ENCODE measurements at regions not wholly inside any gene's neighbourhood (a gene's known extent, or its start where the extent isn't known, plus 50 kb on each side); places are given as distances from the start of the nearest gene placed in this dataset.

GRCh38 chrX:63993936-63994335 is 208.9 kb upstream of the ARHGEF9 start:
- no peak overlapping the region for H3K4me3 ChIP-seq (ENCODE audit: low read depth, low read length)
- DNase-seq (ENCODE audit: low read depth): no peak
- H3K36me3 ChIP-seq (ENCODE audit: control insufficient read depth, insufficient read depth, low read length): no peaks in the 10 kb centered on the region
- H3K27me3 ChIP-seq (ENCODE audit: control insufficient read depth, insufficient read depth, low read length): no peaks in the 10 kb centered on the region
- TF ChIP-seq, protein P1, sequence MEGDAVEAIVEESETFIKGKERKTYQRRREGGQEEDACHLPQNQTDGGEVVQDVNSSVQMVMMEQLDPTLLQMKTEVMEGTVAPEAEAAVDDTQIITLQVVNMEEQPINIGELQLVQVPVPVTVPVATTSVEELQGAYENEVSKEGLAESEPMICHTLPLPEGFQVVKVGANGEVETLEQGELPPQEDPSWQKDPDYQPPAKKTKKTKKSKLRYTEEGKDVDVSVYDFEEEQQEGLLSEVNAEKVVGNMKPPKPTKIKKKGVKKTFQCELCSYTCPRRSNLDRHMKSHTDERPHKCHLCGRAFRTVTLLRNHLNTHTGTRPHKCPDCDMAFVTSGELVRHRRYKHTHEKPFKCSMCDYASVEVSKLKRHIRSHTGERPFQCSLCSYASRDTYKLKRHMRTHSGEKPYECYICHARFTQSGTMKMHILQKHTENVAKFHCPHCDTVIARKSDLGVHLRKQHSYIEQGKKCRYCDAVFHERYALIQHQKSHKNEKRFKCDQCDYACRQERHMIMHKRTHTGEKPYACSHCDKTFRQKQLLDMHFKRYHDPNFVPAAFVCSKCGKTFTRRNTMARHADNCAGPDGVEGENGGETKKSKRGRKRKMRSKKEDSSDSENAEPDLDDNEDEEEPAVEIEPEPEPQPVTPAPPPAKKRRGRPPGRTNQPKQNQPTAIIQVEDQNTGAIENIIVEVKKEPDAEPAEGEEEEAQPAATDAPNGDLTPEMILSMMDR (IDR thresholded peaks at IDR 0.05; ENCODE audit: insufficient read depth, low read length, poor library complexity, severe bottlenecking): no peak

DNA sequence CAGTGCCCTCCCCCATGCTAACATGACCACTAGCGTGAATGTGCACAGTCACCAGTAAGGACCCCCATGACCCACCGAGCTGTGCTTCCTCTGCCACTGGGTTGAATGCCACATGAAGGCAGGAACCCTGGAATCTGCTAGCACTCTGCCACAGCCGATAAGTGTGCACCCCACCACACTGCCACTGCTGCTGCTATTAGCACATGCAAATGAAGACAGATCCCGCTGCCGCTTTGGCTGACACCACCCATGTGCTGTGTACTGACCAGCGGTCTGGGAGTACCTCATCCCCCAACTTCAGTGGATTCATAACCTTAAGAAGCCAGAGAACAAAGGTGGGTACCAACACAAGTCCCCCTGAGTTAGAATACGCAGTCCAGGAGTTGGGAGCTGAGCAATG is 200.9 kb upstream of the ARHGEF9 start:
- H3K4me3 ChIP-seq (ENCODE audit: low read depth, low read length): no peak overlapping the region
- H3K27me3 ChIP-seq (ENCODE audit: control insufficient read depth, insufficient read depth, low read length): no peaks in the 10 kb centered on the region
- DNase-seq (ENCODE audit: low read depth): no peak
- TF ChIP-seq, protein P1 (IDR thresholded peaks at IDR 0.05; ENCODE audit: insufficient read depth, low read length, poor library complexity, severe bottlenecking): no peak
- no peaks in the 10 kb centered on the region for H3K36me3 ChIP-seq (ENCODE audit: control insufficient read depth, insufficient read depth, low read length)

GRCh38 chrX:63979480-63979879 is 194.5 kb upstream of the ARHGEF9 start:
- DNase-seq (ENCODE audit: low read depth): no peak
- Histone ChIP-seq H3K36me3 (ENCODE audit: control insufficient read depth, insufficient read depth, low read length) (no peaks in the 10 kb centered on the region), H3K27me3 (ENCODE audit: control insufficient read depth, insufficient read depth, low read length) (no peaks in the 10 kb centered on the region), H3K4me3 (ENCODE audit: low read depth, low read length) (no peak overlapping the region)
- TF ChIP-seq, protein P1 (IDR thresholded peaks at IDR 0.05; ENCODE audit: insufficient read depth, low read length, poor library complexity, severe bottlenecking): no peak

DNA sequence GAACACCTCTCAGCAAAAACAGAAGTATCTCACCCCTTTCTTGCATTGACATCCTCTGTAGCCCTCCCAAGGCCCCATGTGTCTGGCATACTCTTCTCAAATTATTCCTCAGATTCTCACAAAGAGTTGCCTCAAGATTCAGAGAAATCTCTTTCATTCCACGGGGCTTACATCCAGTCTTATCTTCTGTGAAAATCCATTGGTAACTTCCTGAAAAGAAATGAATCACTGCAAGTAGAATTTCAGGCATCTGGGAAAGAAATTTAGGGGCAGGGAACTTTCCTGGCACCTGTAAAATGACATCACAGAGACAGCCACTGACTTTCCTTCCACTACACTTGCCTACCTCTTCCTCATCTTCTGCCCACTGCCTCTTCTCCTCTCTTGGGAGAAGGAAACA is 182.5 kb upstream of the ARHGEF9 start:
- TF ChIP-seq, protein P1 (IDR thresholded peaks at IDR 0.05; ENCODE audit: insufficient read depth, low read length, poor library complexity, severe bottlenecking): no peak
- Histone ChIP-seq H3K4me3 (ENCODE audit: low read depth, low read length) (no peak overlapping the region), H3K36me3 (ENCODE audit: control insufficient read depth, insufficient read depth, low read length) (no peaks in the 10 kb centered on the region), H3K27me3 (ENCODE audit: control insufficient read depth, insufficient read depth, low read length) (no peaks in the 10 kb centered on the region)
- DNase-seq (ENCODE audit: low read depth): no peak

DNA sequence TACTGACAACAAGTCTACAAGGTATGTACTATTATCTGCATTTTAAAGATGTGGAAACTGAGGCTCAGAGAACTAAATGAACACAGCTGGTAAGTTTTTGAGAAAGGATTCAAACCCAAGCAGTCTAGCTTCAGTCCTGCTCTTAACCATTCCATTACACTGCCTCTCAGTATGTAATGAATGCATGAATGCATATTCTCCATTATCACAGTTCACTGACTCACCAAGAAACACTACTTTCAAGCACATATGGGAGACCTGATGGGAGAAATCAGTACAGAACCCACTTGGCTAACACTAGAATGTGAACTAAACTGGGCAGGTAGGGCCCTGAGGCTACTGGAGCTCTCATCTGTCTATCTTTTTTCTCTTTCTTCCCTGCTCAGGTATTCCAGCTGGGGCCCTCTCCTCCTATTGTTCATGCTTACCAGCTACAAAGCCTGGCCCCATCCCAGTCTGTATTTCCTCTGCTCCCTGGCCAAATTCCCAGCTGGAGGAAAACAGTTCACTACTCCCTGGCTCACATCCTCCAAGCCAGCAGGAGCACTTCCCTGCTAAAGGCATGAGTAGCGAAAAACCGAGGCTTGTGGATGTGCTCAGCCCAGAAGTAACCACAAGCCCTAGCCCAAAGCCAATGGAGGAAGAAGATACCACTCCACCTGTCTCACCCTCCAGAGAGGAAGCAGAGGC is 178.2 kb upstream of the ARHGEF9 start:
- DNase-seq (ENCODE audit: low read depth): no peak
- H3K4me3 ChIP-seq (ENCODE audit: low read depth, low read length): no peak overlapping the region
- TF ChIP-seq, protein P1 (IDR thresholded peaks at IDR 0.05; ENCODE audit: insufficient read depth, low read length, poor library complexity, severe bottlenecking): no peak
- H3K27me3 ChIP-seq (ENCODE audit: control insufficient read depth, insufficient read depth, low read length): no peaks in the 10 kb centered on the region
- no peaks in the 10 kb centered on the region for H3K36me3 ChIP-seq (ENCODE audit: control insufficient read depth, insufficient read depth, low read length)

DNA sequence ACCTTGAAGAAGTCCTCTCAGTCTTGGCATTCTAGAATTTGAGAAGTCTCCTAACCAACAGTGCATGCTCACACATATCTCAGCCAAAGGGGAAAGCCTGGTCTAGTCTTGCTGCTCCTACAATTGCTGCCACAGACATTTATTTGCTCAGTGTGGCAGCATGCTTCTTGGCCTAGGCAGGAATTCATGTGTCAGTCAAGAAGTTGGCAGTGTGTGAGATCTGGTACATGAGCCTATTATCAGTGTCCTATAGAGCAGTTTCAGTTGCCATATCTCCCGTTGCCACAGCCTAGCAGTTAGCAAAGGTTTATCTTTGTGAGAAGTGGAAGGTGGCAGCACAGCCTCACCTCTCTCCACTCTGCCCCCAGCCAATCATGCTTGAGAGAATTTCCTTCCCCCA is 176.9 kb upstream of the ARHGEF9 start:
- Histone ChIP-seq H3K36me3 (ENCODE audit: control insufficient read depth, insufficient read depth, low read length) (no peaks in the 10 kb centered on the region), H3K27me3 (ENCODE audit: control insufficient read depth, insufficient read depth, low read length) (no peaks in the 10 kb centered on the region), H3K4me3 (ENCODE audit: low read depth, low read length) (no peak overlapping the region)
- TF ChIP-seq, protein P1 (IDR thresholded peaks at IDR 0.05; ENCODE audit: insufficient read depth, low read length, poor library complexity, severe bottlenecking): no peak
- no peak for DNase-seq (ENCODE audit: low read depth)
